IgD-negative memory B cell (primary cell): ENCODE measurements at regions not wholly inside any gene's neighbourhood (a gene's known extent, or its start where the extent isn't known, plus 50 kb on each side); places are given as distances from the start of the nearest gene placed in this dataset.
"Not testable (repeated sequence)": the region's sequence is repeated elsewhere in the genome, so short reads cannot be mapped to it uniquely, and the experiment has no call there.

Experiments used
- H3K27ac Mint-ChIP-seq, 3 donors: one replicate each; pipeline ENCODE4 v1.8.0; 2020 to 2022; ENCODE audit warnings: mild to moderate bottlenecking in 3 of 3, mixed read lengths in 3 of 3, moderate library complexity in 1 of 3
- H3K27me3 Mint-ChIP-seq: one replicate; pipeline ENCODE4 v1.8.0; 2021; ENCODE audit warnings: mixed read lengths
- H3K36me3 Mint-ChIP-seq: one replicate; pipeline ENCODE4 v1.8.0; 2020; ENCODE audit warnings: mild to moderate bottlenecking, mixed read lengths
- H3K4me1 Mint-ChIP-seq, 3 donors: one replicate each; pipeline ENCODE4 v1.8.0; 2020 to 2022; ENCODE audit warnings: mixed read lengths in 3 of 3, mild to moderate bottlenecking in 1 of 3
- H3K4me3 Mint-ChIP-seq, 4 donors: one replicate each; pipeline ENCODE4 v1.8.0; 2020 to 2022; ENCODE audit warnings: mild to moderate bottlenecking in 4 of 4, mixed read lengths in 4 of 4, moderate library complexity in 3 of 4
- H3K9me3 Mint-ChIP-seq, 3 donors: one replicate each; pipeline ENCODE4 v1.8.0; 2020 to 2021; ENCODE audit warnings: mixed read lengths in 3 of 3, mild to moderate bottlenecking in 1 of 3

DNA sequence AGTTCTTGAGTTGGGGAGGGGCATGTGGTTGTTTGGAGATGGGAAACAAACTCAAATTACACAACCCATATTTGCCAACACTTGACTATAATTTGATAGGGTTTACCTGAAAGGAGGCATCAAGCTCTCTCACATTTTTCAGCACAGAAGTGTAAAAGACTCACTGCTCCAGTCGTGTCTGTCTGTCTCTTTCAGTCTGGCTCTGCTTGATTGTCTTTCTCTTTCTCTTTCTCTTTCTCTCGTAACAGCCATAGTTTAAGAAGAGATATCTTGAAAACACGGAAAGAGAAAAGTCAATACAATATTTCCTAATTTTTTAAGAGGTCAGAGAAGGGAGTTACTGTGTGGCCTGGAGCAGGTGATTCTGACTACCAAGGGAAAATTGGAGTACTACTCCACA, 413.6 kb upstream of the CXorf51A start:
- Mint-ChIP-seq H3K27me3 (no peaks in the 10 kb centered on the region), H3K4me3 (no peak overlapping the region), H3K4me1 (no peaks in the 10 kb centered on the region), H3K27ac (no peak overlapping the region), H3K36me3 (no peaks in the 10 kb centered on the region), H3K9me3 (peaks cover 4 to 11% (median 9%) of the 10 kb centered on the region in 3 donors)

- Mint-ChIP-seq H3K27ac (no peak overlapping the region), H3K4me1 (no peaks in the 10 kb centered on the region), H3K27me3 (no peaks in the 10 kb centered on the region), H3K9me3 (peaks cover 2 to 11% (median 9%) of the 10 kb centered on the region in 3 donors), H3K36me3 (no peaks in the 10 kb centered on the region), H3K4me3 (no peak overlapping the region)
Measured at GRCh38 chrX:147226801-147227200, 412.3 kb upstream of the CXorf51A start.

DNA sequence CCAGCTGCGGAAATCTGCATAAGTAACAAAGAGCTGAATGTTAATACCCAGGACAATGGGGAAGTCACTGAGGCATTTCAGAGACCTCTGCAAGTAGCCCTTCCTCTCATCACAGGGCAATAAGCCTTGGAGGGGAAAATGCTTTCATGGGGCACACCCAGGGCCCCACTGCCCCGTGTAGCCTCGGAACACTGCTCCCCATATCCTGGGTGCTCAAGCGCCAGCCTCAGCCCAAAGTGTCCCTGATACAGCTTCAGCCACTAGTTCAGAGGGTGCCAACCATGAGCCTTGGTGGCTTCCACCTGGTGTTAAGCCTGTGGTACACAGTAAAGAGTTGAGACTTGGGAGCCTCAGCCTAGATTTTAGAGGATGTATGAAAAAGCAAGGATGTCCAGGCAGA, 402.8 kb upstream of the CXorf51A start:
- Mint-ChIP-seq H3K27ac (no peak overlapping the region), H3K27me3 (no peaks in the 10 kb centered on the region), H3K4me3 (no peak overlapping the region), H3K9me3 (peaks cover 0 to 4% (median 3%) of the 10 kb centered on the region in 3 donors), H3K36me3 (no peaks in the 10 kb centered on the region), H3K4me1 (no peaks in the 10 kb centered on the region)

- H3K27me3 Mint-ChIP-seq, H3K9me3 Mint-ChIP-seq, H3K27ac Mint-ChIP-seq, H3K4me3 Mint-ChIP-seq, H3K4me1 Mint-ChIP-seq, H3K36me3 Mint-ChIP-seq: not testable (repeated sequence)
Measured at GRCh38 chrX:147200494-147200893, 385.9 kb upstream of the CXorf51A start.

GRCh38 chrX:147191361-147191760, 376.8 kb upstream of the CXorf51A start:
- Mint-ChIP-seq H3K27me3 (no peaks in the 10 kb centered on the region), H3K9me3 (peaks cover 1 to 7% (median 5%) of the 10 kb centered on the region in 3 donors), H3K36me3 (no peaks in the 10 kb centered on the region), H3K27ac (no peak overlapping the region), H3K4me1 (no peaks in the 10 kb centered on the region), H3K4me3 (no peak overlapping the region)

GRCh38 chrX:147183161-147183560, 368.6 kb upstream of the CXorf51A start:
- Mint-ChIP-seq H3K27me3 (no peaks in the 10 kb centered on the region), H3K4me1 (no peaks in the 10 kb centered on the region), H3K4me3 (no peak overlapping the region), H3K27ac (no peak overlapping the region), H3K9me3 (peaks cover 0 to 2% (median 2%) of the 10 kb centered on the region in 3 donors), H3K36me3 (no peaks in the 10 kb centered on the region)

GRCh38 chrX:147180886-147181285, 366.3 kb upstream of the CXorf51A start:
- H3K4me3 Mint-ChIP-seq, result peak overlapping the region in 1 of 4 donors; percentile 17
- H3K27ac Mint-ChIP-seq, result no peak overlapping the region
- no peaks in the 10 kb centered on the region for H3K4me1 Mint-ChIP-seq
- H3K27me3 Mint-ChIP-seq, result no peaks in the 10 kb centered on the region
- H3K36me3 Mint-ChIP-seq, result no peaks in the 10 kb centered on the region
- peaks cover 0 to 4% (median 2%) of the 10 kb centered on the region in 3 donors for H3K9me3 Mint-ChIP-seq

- no peaks in the 10 kb centered on the region for H3K4me1 Mint-ChIP-seq
- H3K36me3 Mint-ChIP-seq, result no peaks in the 10 kb centered on the region
- no peak overlapping the region for H3K4me3 Mint-ChIP-seq
- no peaks in the 10 kb centered on the region for H3K27me3 Mint-ChIP-seq
- no peak overlapping the region for H3K27ac Mint-ChIP-seq
- H3K9me3 Mint-ChIP-seq, result peaks cover 0 to 4% (median 2%) of the 10 kb centered on the region in 3 donors
Measured at GRCh38 chrX:147179625-147180024, 365.1 kb upstream of the CXorf51A start.

- H3K4me3 Mint-ChIP-seq, result no peak overlapping the region
- no peak overlapping the region for H3K27ac Mint-ChIP-seq
- H3K27me3 Mint-ChIP-seq, result no peaks in the 10 kb centered on the region
Measured at GRCh38 chrX:147174591-147174990, 360.0 kb upstream of the CXorf51A start.

GRCh38 chrX:147173594-147173993, 359.1 kb upstream of the CXorf51A start:
- H3K9me3 Mint-ChIP-seq, result peaks cover 0 to 8% (median 0%) of the 10 kb centered on the region in 3 donors
- no peak overlapping the region for H3K27ac Mint-ChIP-seq
- H3K4me1 Mint-ChIP-seq, result no peaks in the 10 kb centered on the region
- no peak overlapping the region for H3K4me3 Mint-ChIP-seq
- no peaks in the 10 kb centered on the region for H3K36me3 Mint-ChIP-seq
- H3K27me3 Mint-ChIP-seq, result no peaks in the 10 kb centered on the region

More at GRCh38 chrX:147174591-147174990, 360.0 kb upstream of the CXorf51A start:
- H3K36me3 Mint-ChIP-seq, result no peaks in the 10 kb centered on the region
- no peaks in the 10 kb centered on the region for H3K4me1 Mint-ChIP-seq
- H3K9me3 Mint-ChIP-seq, result peaks cover 0 to 7% (median 0%) of the 10 kb centered on the region in 3 donors

DNA sequence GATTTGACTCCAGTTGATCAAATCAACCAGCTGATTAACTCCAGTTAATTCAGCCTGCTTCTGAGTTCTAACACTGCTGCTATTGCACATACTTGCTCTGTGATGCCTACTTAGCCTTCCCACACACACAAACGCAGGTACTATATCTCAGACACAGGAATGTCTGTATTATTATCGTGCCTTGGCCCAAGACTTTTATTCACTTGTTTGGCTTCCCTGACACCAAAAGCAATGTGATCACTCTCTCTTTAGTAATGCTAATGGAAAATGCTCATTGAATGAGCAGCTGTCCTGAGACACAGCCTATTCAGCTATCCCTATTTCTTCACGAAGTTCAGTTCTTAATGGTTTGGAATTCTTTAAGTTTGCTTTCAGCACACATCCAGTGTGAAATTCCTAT, 356.4 kb upstream of the CXorf51A start:
- Mint-ChIP-seq H3K4me1 (no peaks in the 10 kb centered on the region), H3K9me3 (peaks cover 0 to 7% (median 0%) of the 10 kb centered on the region in 3 donors), H3K27ac (no peak overlapping the region), H3K27me3 (no peaks in the 10 kb centered on the region), H3K36me3 (no peaks in the 10 kb centered on the region), H3K4me3 (no peak overlapping the region)
